ENCODE measurements at regions not wholly inside any gene's neighbourhood (a gene's known extent, or its start where the extent isn't known, plus 50 kb on each side); places are given as distances from the start of the nearest gene placed in this dataset.
"Not testable (repeated sequence)": the region's sequence is repeated elsewhere in the genome, so short reads cannot be mapped to it uniquely, and the experiment has no call there.

DNA sequence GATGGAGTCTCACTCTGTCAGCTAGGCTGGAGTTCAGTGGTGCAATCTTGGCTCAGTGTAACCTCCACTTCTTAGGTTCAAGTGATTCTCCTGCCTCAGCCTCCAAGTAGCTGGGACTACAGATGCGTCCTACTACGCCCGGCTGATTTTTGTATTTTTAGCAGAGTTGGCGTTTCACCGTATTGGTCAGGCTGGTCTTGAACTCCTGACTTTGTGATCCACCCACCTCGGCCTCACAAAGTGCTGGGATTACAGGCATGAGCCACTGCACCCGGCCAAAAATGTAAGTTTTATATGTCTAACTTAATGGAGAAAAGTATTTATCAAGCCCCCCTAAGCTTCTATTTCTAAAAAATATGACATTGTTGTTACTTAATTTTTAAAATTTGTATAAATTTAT lies 98.2 kb upstream of the RIOK2 start:
- ATAC-seq (ENCODE audit: low FRiP score) (no peak), DNase-seq (no peak)
- WGBS, 2 donors: 86 to 91% methylated on average over 7 of the region's 7 CpGs
- Histone ChIP-seq H3K9me3 (ENCODE audit: control insufficient read depth, low read length) (peaks cover 1% of the 10 kb centered on the region), H3K4me3 (ENCODE audit: low read length in 2 of 2) (no peak overlapping the region), H3K27ac (ENCODE audit: low read depth in 1 of 2, low read length in 2 of 2) (no peak overlapping the region), H3K4me1 (ENCODE audit: control insufficient read depth in 1 of 2, insufficient read depth in 2 of 2, low read length in 2 of 2) (no peaks in the 10 kb centered on the region), H3K36me3 (ENCODE audit: control insufficient read depth in 1 of 2, insufficient read depth in 2 of 2, low read length in 1 of 2) (no peaks in the 10 kb centered on the region), H3K27me3 (ENCODE audit: control insufficient read depth in 1 of 2, insufficient read depth in 2 of 2, low read length in 1 of 2) (no peaks in the 10 kb centered on the region)
- intact Hi-C loops (cut with DNase I): no loop called here

DNA sequence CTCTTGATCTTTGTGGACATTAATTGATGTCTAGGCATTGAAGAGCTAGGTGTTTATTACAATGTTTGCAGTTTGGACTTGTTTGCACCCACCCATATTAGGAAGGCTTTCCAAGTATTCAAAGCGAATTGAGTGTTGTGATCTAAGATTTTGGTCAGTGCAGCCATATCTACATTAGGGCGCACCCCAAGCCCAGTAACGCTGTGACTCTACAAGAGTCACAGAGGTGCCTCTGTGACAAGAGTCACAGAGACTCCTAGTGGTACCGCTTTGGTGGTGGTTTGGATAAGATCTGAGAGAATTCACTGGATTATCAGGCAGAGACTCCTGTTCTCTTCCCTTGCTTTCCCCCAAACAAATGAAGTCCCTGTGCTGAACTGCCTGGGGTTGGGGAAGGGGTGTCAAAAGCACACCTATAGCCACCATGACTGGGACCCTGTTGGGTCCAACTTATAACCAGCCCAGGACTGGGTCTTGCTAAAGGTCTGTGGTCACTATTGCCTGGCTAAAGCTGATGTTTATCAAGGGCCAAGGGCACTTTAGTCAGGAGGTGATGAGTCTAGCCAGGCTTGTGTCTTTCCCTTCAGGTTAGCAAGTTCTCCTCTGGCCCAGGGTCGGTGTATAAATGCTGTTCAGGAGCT lies 114.1 kb upstream of the RIOK2 start:
- DNase-seq (no peak), ATAC-seq (ENCODE audit: low FRiP score) (peak; percentile 44)
- intact Hi-C loops (cut with DNase I): no loop called here
- 13 to 15% methylated on average over 5 of the region's 5 CpGs for WGBS, 2 donors
- no peak overlapping the region for H3K4me3 ChIP-seq (ENCODE audit: low read length in 2 of 2)
- H3K36me3 ChIP-seq (ENCODE audit: control insufficient read depth in 1 of 2, insufficient read depth in 2 of 2, low read length in 1 of 2): no peaks in the 10 kb centered on the region
- H3K9me3 ChIP-seq (ENCODE audit: control insufficient read depth, low read length): no peaks in the 10 kb centered on the region
- no peaks in the 10 kb centered on the region for H3K4me1 ChIP-seq (ENCODE audit: control insufficient read depth in 1 of 2, insufficient read depth in 2 of 2, low read length in 2 of 2)
- no peaks in the 10 kb centered on the region for H3K27me3 ChIP-seq (ENCODE audit: control insufficient read depth in 1 of 2, insufficient read depth in 2 of 2, low read length in 1 of 2)
- no peak overlapping the region for H3K27ac ChIP-seq (ENCODE audit: low read depth in 1 of 2, low read length in 2 of 2)

DNA sequence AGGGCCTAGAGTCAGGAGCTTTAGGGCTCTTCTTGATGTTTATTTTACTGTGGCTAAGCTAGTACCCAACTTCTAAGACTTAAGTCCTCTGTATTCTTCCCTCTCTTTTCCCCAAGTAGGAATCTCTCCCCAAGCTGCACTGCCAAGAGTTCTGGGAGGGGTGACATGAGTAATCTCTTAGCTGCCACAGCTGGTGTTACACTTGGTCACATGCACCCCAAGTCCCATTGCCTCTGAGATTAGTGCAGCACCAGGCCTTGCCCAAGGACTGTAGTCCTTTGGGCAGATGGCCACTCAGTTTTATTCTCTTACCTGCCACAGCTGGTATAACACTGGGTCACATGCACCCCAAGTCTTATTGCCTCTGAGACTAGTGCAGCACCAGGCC lies 114.7 kb upstream of the RIOK2 start:
- Histone ChIP-seq H3K36me3 (ENCODE audit: control insufficient read depth in 1 of 2, insufficient read depth in 2 of 2, low read length in 1 of 2) (no peaks in the 10 kb centered on the region), H3K4me1 (ENCODE audit: control insufficient read depth in 1 of 2, insufficient read depth in 2 of 2, low read length in 2 of 2) (no peaks in the 10 kb centered on the region), H3K9me3 (ENCODE audit: control insufficient read depth, low read length) (no peaks in the 10 kb centered on the region), H3K27me3 (ENCODE audit: control insufficient read depth in 1 of 2, insufficient read depth in 2 of 2, low read length in 1 of 2) (no peaks in the 10 kb centered on the region), H3K4me3 (ENCODE audit: low read length in 2 of 2) (no peak overlapping the region), H3K27ac (ENCODE audit: low read depth in 1 of 2, low read length in 2 of 2) (no peak overlapping the region)
- no peak for DNase-seq
- intact Hi-C loops (cut with DNase I): no loop called here
- peak; percentile 15 for ATAC-seq (ENCODE audit: low FRiP score)

DNA sequence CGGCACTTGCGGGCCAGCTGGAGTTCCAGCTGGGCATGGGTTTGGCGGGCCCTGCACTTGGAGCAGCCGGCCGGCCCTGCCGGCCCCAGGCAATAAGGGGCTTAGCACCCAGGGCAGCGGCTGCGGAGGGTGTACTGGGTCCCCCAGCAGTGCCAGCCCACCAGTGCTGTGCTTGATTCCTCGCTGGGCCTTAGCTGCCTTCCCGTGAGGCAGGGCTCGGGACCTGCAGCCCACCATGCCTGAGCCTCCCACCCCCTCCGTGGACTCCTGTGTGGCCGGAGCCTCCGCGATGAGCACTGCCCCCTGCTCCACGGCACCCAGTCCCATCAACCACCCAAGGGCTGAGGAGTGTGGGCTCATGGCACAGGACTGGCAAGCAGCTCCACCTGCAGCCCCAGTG lies 118.1 kb upstream of the RIOK2 start:
- H3K27me3 ChIP-seq (ENCODE audit: control insufficient read depth in 1 of 2, insufficient read depth in 2 of 2, low read length in 1 of 2); H3K9me3 ChIP-seq (ENCODE audit: control insufficient read depth, low read length); intact Hi-C loops (cut with DNase I); H3K36me3 ChIP-seq (ENCODE audit: control insufficient read depth in 1 of 2, insufficient read depth in 2 of 2, low read length in 1 of 2); H3K27ac ChIP-seq (ENCODE audit: low read depth in 1 of 2, low read length in 2 of 2); H3K4me1 ChIP-seq (ENCODE audit: control insufficient read depth in 1 of 2, insufficient read depth in 2 of 2, low read length in 2 of 2); DNase-seq; ATAC-seq (ENCODE audit: low FRiP score); H3K4me3 ChIP-seq (ENCODE audit: low read length in 2 of 2): not testable (repeated sequence)
- 94 to 95% methylated on average over 6 to 16 of the region's 16 CpGs for whole genome bisulfite sequencing, 2 donors

DNA sequence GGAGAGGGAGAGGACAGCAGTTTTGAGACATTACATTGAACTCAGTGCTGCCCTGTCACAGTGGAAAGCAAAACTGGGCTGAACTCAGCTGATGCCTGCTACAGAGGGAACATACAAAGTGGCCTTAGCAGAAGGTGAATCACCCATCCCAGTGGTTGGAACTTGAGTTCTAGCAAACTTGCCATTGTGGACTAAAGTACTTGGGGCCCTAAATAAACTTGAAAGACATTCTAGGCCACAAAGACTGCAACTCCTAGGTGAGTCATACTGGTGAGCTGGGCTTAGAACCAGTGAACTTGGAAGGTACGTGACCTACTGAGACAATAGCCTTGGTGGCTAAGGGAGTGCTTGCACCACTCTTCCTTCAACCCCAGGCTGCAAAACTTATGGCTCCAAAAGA lies 155.7 kb upstream of the RIOK2 start:
- Histone ChIP-seq H3K4me1 (ENCODE audit: control insufficient read depth in 1 of 2, insufficient read depth in 2 of 2, low read length in 2 of 2) (no peaks in the 10 kb centered on the region), H3K27ac (ENCODE audit: low read depth in 1 of 2, low read length in 2 of 2) (no peak overlapping the region), H3K27me3 (ENCODE audit: control insufficient read depth in 1 of 2, insufficient read depth in 2 of 2, low read length in 1 of 2) (no peaks in the 10 kb centered on the region), H3K36me3 (ENCODE audit: control insufficient read depth in 1 of 2, insufficient read depth in 2 of 2, low read length in 1 of 2) (no peaks in the 10 kb centered on the region), H3K9me3 (ENCODE audit: control insufficient read depth, low read length) (peaks cover 1% of the 10 kb centered on the region), H3K4me3 (ENCODE audit: low read length in 2 of 2) (no peak overlapping the region)
- intact Hi-C loops (cut with DNase I): no loop called here
- no peak for ATAC-seq (ENCODE audit: low FRiP score)
- 79 to 89% methylated on average over 1 of the region's 1 CpG for WGBS, 2 donors
- no peak for DNase-seq

DNA sequence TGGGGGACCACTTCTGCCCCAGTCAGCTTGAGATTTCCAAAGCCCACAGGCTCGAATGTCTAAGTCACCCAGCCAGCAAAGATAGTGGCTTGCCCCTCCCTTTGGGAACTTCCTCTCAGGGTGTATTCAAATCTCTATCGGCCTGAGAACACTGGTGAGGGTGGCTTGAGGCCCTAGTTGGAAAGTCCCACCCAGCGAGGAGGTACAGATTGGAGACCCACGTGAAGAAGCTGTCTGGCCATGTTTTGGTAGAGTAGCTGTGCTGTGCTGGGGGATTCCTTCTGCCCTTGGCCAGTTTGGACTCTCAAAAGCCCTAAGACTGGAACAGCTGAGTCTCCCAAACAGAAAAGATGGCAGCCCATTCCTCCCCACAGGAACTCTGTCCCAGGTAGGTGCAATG lies 172.7 kb upstream of the RIOK2 start:
- DNase-seq (no peak), ATAC-seq (ENCODE audit: low FRiP score) (no peak)
- Histone ChIP-seq H3K27ac (ENCODE audit: low read depth in 1 of 2, low read length in 2 of 2) (no peak overlapping the region), H3K9me3 (ENCODE audit: control insufficient read depth, low read length) (peaks cover 3% of the 10 kb centered on the region), H3K36me3 (ENCODE audit: control insufficient read depth in 1 of 2, insufficient read depth in 2 of 2, low read length in 1 of 2) (no peaks in the 10 kb centered on the region), H3K4me3 (ENCODE audit: low read length in 2 of 2) (no peak overlapping the region), H3K27me3 (ENCODE audit: control insufficient read depth in 1 of 2, insufficient read depth in 2 of 2, low read length in 1 of 2) (no peaks in the 10 kb centered on the region), H3K4me1 (ENCODE audit: control insufficient read depth in 1 of 2, insufficient read depth in 2 of 2, low read length in 2 of 2) (no peaks in the 10 kb centered on the region)
- WGBS, 2 donors: 70% methylated on average over 4 of the region's 4 CpGs
- intact Hi-C loops (cut with DNase I): no loop called here

DNA sequence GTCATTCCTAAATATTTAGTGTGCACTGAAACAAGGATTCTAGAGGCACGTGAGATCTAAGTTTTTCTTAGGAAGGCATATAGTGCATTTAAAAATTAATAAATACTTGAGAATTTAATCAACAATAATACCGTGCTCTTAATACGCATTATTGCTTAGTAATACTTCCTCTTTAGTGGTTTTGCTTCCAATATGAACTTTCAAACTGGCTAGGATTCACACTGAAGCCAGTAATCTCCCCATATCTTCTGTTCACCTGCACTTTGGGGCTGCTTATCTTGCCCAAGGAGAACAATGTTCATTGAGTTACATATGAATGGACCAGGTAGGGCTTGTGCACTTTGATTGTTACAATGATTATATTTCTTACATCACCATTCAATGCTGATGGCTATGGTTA lies 180.5 kb upstream of the RIOK2 start:
- H3K4me1 ChIP-seq (ENCODE audit: control insufficient read depth in 1 of 2, insufficient read depth in 2 of 2, low read length in 2 of 2): no peaks in the 10 kb centered on the region
- H3K36me3 ChIP-seq (ENCODE audit: control insufficient read depth in 1 of 2, insufficient read depth in 2 of 2, low read length in 1 of 2): no peaks in the 10 kb centered on the region
- ATAC-seq (ENCODE audit: low FRiP score) (no peak), DNase-seq (no peak)
- H3K4me3 ChIP-seq (ENCODE audit: low read length in 2 of 2): no peak overlapping the region
- H3K27ac ChIP-seq (ENCODE audit: low read depth in 1 of 2, low read length in 2 of 2): no peak overlapping the region
- 86 to 88% methylated on average over 3 of the region's 3 CpGs for WGBS, 2 donors
- peaks cover 3% of the 10 kb centered on the region for H3K9me3 ChIP-seq (ENCODE audit: control insufficient read depth, low read length)
- no peaks in the 10 kb centered on the region for H3K27me3 ChIP-seq (ENCODE audit: control insufficient read depth in 1 of 2, insufficient read depth in 2 of 2, low read length in 1 of 2)
- intact Hi-C loops (cut with DNase I): no loop called here

DNA sequence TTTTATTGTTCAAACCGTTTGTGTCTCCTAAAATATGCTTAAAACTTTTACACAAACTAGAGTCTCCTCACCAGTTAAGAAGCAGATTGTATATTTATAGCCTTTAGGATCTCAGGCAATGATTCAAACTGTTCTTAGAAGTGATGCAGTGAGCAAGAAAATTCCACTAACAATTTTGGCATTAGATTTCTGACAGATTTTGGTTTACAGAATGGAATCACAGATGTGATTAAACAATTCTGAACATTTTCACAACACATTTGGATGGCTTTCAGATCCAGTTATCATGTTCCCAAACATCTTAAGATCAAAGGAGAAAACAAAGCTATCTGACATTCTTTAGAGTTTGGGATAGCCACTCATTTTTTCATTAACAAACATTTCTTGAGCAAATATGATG lies 181.7 kb upstream of the RIOK2 start:
- no peak overlapping the region for H3K27ac ChIP-seq (ENCODE audit: low read depth in 1 of 2, low read length in 2 of 2)
- H3K27me3 ChIP-seq (ENCODE audit: control insufficient read depth in 1 of 2, insufficient read depth in 2 of 2, low read length in 1 of 2): no peaks in the 10 kb centered on the region
- intact Hi-C loops (cut with DNase I): no loop called here
- WGBS, 2 donors: 7 to 9% methylated on average over 1 of the region's 1 CpG
- H3K4me1 ChIP-seq (ENCODE audit: control insufficient read depth in 1 of 2, insufficient read depth in 2 of 2, low read length in 2 of 2): no peaks in the 10 kb centered on the region
- H3K4me3 ChIP-seq (ENCODE audit: low read length in 2 of 2): no peak overlapping the region
- no peaks in the 10 kb centered on the region for H3K36me3 ChIP-seq (ENCODE audit: control insufficient read depth in 1 of 2, insufficient read depth in 2 of 2, low read length in 1 of 2)
- no peaks in the 10 kb centered on the region for H3K9me3 ChIP-seq (ENCODE audit: control insufficient read depth, low read length)
- no peak for ATAC-seq (ENCODE audit: low FRiP score)
- no peak for DNase-seq

DNA sequence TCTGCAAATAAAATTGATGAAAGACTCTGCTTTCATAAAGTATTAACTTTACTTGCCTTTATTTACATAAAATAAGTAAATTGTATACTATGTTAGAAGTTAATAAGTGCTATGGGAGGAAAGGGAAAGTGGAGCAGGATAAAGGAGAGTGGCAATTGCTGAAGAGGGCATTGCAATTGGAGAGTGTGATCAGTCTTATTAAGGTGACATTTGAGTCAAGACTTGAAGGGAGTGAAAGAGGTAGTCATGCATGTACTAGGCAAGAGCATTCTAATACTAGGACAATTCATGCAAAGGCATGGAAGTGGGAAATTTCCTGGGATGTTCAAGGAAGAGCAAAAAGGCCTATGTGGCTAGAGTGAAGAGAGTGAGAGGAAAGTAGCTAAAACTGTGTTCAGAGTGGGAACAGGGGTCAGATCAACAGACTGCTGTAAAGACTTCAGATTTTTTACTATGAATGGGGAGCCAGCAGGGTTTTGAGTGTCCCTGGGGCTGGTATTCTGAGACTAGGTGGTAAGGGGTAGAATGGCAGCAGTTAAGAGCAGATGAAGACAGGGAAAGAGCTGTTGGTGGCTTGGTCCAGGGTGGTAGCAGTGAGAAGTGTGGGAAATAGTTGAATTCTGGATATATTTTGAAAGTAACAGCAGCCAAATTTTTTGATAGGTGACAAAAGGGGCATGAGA lies 182.3 kb upstream of the RIOK2 start:
- intact Hi-C loops (cut with DNase I): no loop called here
- DNase-seq (no peak), ATAC-seq (ENCODE audit: low FRiP score) (no peak)
- Histone ChIP-seq H3K9me3 (ENCODE audit: control insufficient read depth, low read length) (no peaks in the 10 kb centered on the region), H3K27me3 (ENCODE audit: control insufficient read depth in 1 of 2, insufficient read depth in 2 of 2, low read length in 1 of 2) (no peaks in the 10 kb centered on the region), H3K36me3 (ENCODE audit: control insufficient read depth in 1 of 2, insufficient read depth in 2 of 2, low read length in 1 of 2) (no peaks in the 10 kb centered on the region), H3K4me1 (ENCODE audit: control insufficient read depth in 1 of 2, insufficient read depth in 2 of 2, low read length in 2 of 2) (no peaks in the 10 kb centered on the region), H3K27ac (ENCODE audit: low read depth in 1 of 2, low read length in 2 of 2) (no peak overlapping the region), H3K4me3 (ENCODE audit: low read length in 2 of 2) (no peak overlapping the region)

Data from aorta (tissue), 5 donors.